Duodenal mucosa (tissue), 2 donors: ENCODE measurements at regions not wholly inside any gene's neighbourhood (a gene's known extent, or its start where the extent isn't known, plus 50 kb on each side); places are given as distances from the start of the nearest gene placed in this dataset.

Experiments
- H3K27ac ChIP-seq: one replicate; pipeline ENCODE4 v1.7.0; 2013; ENCODE audit warnings: low read depth, low read length
- H3K27me3 ChIP-seq, 2 donors: one replicate each; pipeline ENCODE4 v1.7.0; 2013; ENCODE audit warnings: low read length in 2 of 2, control low read depth in 1 of 2; ENCODE audit not compliant: insufficient read depth in 2 of 2, control insufficient read depth in 1 of 2
- H3K36me3 ChIP-seq, 2 donors: one replicate each; pipeline ENCODE4 v1.7.0; 2013; ENCODE audit warnings: low read length in 2 of 2, control low read depth in 1 of 2; ENCODE audit not compliant: insufficient read depth in 2 of 2, control insufficient read depth in 1 of 2
- H3K4me1 ChIP-seq, 2 donors: one replicate each; pipeline ENCODE4 v1.7.0; 2013; ENCODE audit warnings: low read length in 2 of 2, control low read depth in 1 of 2; ENCODE audit not compliant: insufficient read depth in 2 of 2, control insufficient read depth in 1 of 2
- H3K4me3 ChIP-seq, 2 donors: one replicate each; pipeline ENCODE4 v1.7.0; 2013; ENCODE audit warnings: low read length in 2 of 2, low read depth in 1 of 2
- H3K9ac ChIP-seq, 2 donors: one replicate each; pipeline ENCODE4 v1.7.0; 2013; ENCODE audit warnings: low read length in 2 of 2, low read depth in 1 of 2
- H3K9me3 ChIP-seq, 2 donors: one replicate each; pipeline ENCODE4 v1.7.0; 2013; ENCODE audit warnings: low read length in 2 of 2, control low read depth in 1 of 2; ENCODE audit not compliant: control insufficient read depth in 1 of 2

DNA sequence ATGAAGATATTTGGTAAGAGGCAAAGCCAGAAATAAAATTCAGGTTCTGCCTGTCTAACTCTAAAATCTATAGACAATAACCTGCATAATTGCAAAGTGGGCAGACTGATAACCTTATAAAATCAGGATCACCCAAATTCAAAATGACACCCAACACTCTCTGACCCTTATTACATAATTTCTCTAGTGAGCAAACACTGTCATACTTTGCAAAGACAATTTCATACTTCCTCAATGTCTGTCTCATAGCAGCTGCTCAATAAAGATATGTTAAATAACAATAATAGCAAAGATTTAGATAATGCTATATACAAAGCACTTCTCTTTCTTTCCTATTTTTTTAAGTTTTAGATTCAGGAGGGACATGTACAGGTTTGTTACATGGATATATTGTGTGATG, 118.5 kb downstream of the UCHL5 start:
- H3K4me3 ChIP-seq: no peak overlapping the region
- H3K9ac ChIP-seq: no peak overlapping the region
- no peaks in the 10 kb centered on the region for H3K9me3 ChIP-seq
- no peaks in the 10 kb centered on the region for H3K27me3 ChIP-seq
- no peaks in the 10 kb centered on the region for H3K36me3 ChIP-seq
- peaks cover 4 to 21% of the 10 kb centered on the region in 2 donors for H3K4me1 ChIP-seq
- no peak overlapping the region for H3K27ac ChIP-seq

DNA sequence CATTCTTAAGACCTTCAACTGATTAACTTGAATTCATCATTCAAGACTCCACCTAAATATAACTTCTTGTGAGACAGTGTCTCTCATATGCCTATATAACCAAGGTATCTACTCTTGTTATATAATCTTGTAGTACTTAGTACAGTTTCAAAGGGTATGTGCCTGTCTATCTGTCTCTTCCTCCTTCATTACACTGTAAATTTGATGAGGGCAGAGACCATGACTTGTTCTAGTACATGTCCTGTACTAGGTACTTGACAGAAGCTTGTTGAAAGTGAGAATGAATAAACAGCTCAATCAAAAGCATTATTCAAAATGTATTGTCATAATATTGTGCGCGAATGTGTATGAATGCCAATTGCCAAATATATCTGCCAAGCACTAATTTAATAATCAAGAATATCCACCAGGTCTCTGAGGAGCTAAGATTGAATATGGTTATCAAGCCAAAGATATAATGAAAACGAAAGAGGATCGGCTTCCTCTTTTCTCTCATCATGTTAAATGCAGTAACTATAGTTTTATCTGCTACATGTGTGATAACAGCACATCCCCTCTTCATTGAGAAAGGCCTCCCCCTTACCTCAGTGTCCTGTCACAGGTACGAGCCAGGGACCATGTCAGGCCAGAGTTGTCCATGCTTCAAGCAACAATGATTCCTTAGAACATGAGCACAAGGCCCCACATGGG, 117.3 kb downstream of the UCHL5 start:
- peaks cover 4 to 18% of the 10 kb centered on the region in 2 donors for H3K4me1 ChIP-seq
- no peak overlapping the region for H3K4me3 ChIP-seq
- H3K9ac ChIP-seq: no peak overlapping the region
- H3K27me3 ChIP-seq: no peaks in the 10 kb centered on the region
- H3K36me3 ChIP-seq: no peaks in the 10 kb centered on the region
- H3K27ac ChIP-seq: no peak overlapping the region
- no peaks in the 10 kb centered on the region for H3K9me3 ChIP-seq

DNA sequence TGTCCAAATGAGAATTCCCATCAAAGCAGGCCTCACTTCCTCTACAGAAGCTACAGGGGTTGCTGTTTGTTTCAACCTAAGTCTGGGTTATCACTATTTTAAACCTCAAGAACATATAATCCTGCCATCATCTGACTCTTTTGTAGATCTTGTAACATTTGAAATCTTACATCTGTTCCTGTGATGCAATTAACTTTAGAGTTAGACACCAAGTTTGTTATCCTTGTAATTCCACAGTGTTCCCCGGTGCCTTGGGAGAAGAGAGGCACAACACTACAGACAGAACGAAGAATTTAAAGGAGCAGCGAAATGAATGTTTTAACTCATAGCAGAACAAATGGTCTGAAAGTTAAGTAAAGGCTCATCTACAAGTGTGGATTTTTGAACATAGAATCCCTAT, 116.1 kb downstream of the UCHL5 start:
- peaks cover 4 to 13% of the 10 kb centered on the region in 2 donors for H3K4me1 ChIP-seq
- H3K9me3 ChIP-seq: no peaks in the 10 kb centered on the region
- no peak overlapping the region for H3K27ac ChIP-seq

DNA sequence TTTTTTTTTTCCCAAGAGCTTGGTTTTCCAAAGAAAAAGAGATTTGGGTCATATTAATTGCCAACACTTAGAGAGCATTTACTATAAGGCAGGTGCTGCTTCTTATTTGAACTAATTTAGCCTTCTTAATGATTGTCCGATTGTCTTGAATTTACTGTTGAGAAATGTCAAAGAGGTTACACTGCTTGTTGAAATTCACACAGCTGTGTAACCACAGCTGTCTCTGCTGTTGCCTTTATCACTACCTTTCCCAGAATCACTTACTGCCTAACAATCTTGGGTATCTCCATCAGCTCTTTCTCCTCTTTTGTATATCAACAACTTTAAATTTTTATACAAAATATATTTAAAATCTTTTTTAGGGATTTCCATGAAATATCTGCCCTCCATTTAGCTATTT, 115.6 kb downstream of the UCHL5 start:
- no peaks in the 10 kb centered on the region for H3K27me3 ChIP-seq
- H3K36me3 ChIP-seq: no peaks in the 10 kb centered on the region
- no peaks in the 10 kb centered on the region for H3K9me3 ChIP-seq
- no peak overlapping the region for H3K4me3 ChIP-seq
- no peak overlapping the region for H3K27ac ChIP-seq
- no peak overlapping the region for H3K9ac ChIP-seq
- H3K4me1 ChIP-seq: peaks cover 4 to 10% of the 10 kb centered on the region in 2 donors

More for the DNA sequence above, 116.1 kb downstream of the UCHL5 start:
- Histone ChIP-seq H3K4me3 (no peak overlapping the region), H3K36me3 (no peaks in the 10 kb centered on the region), H3K27me3 (no peaks in the 10 kb centered on the region), H3K9ac (no peak overlapping the region)

DNA sequence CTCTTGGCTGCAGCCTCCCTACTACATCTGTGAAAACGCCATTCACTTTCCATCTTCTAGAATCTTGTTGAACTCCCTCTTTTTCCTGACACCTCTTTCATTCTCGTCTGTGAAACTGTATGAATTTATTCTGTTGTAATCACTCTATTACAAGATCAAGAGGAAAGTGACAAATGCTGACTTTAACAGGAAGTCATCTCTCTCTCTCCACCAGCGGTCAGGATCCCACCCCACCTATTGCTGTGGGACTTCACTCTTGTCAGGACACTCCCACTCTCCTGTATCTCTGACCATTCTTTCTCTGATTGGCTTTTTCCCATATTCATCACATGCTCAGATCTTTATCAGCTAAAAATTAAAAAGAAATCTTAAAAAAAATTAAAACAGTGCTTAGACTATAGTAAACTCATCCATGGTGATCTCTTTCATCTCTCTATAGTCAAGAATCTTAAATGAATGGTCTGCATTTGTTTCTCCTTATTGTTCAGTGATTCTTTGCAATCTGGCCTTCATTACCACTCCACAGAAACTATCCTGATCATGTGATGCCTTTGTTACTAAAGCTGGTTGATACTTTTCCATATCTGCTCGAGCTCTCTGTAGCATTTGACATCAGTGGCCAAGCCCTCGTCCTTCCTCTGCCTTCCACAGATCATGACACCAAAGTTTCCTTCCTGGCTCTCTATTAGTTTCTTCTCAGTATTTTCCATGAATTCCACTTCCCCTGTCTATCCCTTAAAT, 113.6 kb downstream of the UCHL5 start:
- Histone ChIP-seq H3K36me3 (no peaks in the 10 kb centered on the region), H3K27me3 (no peaks in the 10 kb centered on the region), H3K27ac (no peak overlapping the region), H3K9me3 (no peaks in the 10 kb centered on the region), H3K4me1 (peaks cover 0 to 8% of the 10 kb centered on the region in 2 donors), H3K9ac (no peak overlapping the region), H3K4me3 (no peak overlapping the region)

DNA sequence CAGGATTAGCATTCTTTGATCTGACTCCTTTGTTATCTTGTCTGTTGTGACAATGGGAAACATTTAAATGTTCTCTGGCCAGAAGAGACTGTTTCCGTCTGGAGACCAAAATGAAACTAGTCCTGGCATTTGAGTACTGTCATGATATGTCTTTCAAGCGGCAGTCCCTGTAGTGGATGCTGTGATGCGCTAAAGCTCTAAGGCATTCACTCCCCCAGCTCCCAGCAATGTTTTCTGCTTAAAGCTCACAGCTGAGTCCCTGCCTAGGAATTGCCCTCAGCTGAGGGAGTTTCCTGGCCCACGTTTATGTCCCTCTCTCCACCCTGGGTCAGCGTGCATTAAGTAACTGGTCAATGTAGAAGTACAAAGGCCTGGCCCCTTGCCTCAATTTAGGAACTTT, 109.4 kb downstream of the UCHL5 start:
- Histone ChIP-seq H3K27ac (no peak overlapping the region), H3K27me3 (no peaks in the 10 kb centered on the region), H3K9me3 (no peaks in the 10 kb centered on the region), H3K4me3 (no peak overlapping the region), H3K9ac (no peak overlapping the region), H3K36me3 (no peaks in the 10 kb centered on the region), H3K4me1 (no peaks in the 10 kb centered on the region)

DNA sequence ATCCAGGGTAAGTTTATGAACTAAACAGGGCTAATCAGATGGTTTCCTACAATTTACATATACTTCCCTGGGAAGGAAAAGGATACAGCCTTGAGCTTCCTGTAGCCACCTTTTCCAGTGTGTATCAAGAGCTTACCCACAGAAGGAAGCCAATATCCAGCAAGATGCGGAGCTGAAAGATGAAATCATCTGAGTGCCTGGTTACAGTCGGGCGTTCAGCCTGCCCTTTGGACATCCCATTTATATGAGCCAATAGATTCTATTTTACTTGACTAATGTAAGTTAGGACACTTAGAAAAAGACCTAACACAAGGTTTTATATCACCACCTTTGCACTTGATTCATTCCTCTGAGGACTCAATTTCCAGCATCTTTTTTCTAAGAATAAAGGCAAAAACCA, 108.2 kb downstream of the UCHL5 start:
- H3K36me3 ChIP-seq: no peaks in the 10 kb centered on the region
- H3K27ac ChIP-seq: no peak overlapping the region
- H3K9me3 ChIP-seq: no peaks in the 10 kb centered on the region
- H3K9ac ChIP-seq: no peak overlapping the region
- H3K4me3 ChIP-seq: no peak overlapping the region
- no peaks in the 10 kb centered on the region for H3K27me3 ChIP-seq
- H3K4me1 ChIP-seq: no peaks in the 10 kb centered on the region

DNA sequence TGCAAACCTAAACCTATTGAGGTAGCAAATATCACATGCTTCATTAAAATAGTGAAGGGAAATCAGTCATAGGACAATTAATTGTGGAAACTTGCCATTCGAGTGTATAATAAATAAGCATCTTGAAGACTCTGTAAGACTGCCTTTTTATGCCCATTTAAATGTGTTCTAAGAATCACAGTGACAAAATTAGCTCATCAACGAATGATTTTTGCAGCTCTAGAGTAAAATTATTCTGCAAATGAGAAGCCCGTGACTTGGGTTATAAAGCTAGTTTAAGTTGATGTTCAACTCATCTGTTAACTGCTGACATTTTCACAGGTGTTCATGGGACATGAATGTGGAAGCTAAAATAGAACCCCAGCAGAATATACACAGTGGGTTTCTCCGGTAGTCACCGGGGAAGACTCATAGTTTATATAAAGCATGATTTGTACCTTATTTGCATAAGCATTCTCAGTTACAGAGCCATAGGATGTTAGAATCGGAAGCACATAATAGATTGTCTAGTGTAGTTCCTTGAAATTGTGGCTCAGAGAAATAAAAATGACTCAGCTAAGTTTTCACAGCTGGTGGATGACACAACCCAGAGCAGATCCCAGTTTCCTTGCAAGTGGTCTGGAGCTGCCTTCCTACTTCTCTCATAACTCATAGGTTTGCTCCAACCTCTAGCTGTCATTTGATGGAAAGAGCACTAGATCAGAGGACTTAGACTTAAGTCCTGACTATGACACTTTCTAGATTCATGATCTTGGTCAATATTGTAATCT, 107.3 kb downstream of the UCHL5 start:
- no peaks in the 10 kb centered on the region for H3K9me3 ChIP-seq
- no peak overlapping the region for H3K27ac ChIP-seq
- H3K4me3 ChIP-seq: no peak overlapping the region
- no peaks in the 10 kb centered on the region for H3K36me3 ChIP-seq
- H3K4me1 ChIP-seq: no peaks in the 10 kb centered on the region
- no peaks in the 10 kb centered on the region for H3K27me3 ChIP-seq
- no peak overlapping the region for H3K9ac ChIP-seq

DNA sequence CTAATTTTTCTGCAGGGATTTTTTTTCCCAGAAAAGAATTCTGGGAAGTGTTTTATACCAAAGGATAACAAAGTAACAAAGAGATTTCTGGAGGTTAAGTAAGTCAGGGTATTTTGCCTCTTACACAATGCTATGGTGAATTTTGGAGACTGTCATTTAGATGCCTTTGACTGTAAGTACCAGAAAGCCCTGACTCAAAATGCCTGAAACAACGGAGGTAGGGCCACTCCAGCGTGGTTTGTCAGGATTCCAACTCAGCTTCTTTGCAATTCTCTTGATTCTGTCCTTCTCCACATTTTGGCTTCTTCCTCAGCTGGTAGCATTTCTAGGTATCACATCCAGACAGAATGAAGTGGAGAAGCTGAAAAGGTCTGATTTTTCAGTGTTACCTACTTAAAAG, 106.5 kb downstream of the UCHL5 start:
- Histone ChIP-seq H3K4me1 (no peaks in the 10 kb centered on the region), H3K9ac (no peak overlapping the region), H3K9me3 (no peaks in the 10 kb centered on the region), H3K27ac (no peak overlapping the region), H3K36me3 (no peaks in the 10 kb centered on the region), H3K27me3 (no peaks in the 10 kb centered on the region), H3K4me3 (no peak overlapping the region)

DNA sequence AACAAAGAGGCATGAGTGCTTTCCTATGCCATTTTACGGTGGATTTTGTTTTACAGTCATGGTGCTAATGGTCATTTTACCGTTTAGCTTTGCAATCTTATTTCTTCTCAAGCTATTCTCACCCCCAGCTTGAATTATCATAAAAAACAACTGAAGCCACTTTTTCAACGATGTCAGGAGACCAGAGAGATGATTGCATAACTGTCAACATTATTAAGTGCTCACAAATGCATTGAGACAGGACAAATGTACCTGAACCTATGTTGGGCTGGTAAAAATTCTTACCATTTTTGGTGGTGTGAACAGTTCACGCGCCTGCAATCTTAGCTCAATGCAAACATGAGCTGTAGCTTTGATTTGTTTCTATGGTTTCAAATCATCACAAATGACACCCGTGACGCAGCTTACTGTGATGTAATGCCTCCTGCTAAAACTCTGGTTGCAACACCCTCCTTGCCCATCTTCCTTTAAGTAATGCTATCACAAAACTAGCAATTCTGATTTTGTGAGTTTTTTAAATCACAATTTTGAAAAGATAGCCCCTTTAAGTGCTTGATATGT, 104.4 kb downstream of the UCHL5 start:
- Histone ChIP-seq H3K9me3 (no peaks in the 10 kb centered on the region), H3K36me3 (no peaks in the 10 kb centered on the region), H3K4me1 (no peaks in the 10 kb centered on the region), H3K27ac (no peak overlapping the region), H3K9ac (no peak overlapping the region), H3K27me3 (no peaks in the 10 kb centered on the region), H3K4me3 (no peak overlapping the region)
